ENCODE measurements at regions not wholly inside any gene's neighbourhood (a gene's known extent, or its start where the extent isn't known, plus 50 kb on each side); places are given as distances from the start of the nearest gene placed in this dataset.

DNA sequence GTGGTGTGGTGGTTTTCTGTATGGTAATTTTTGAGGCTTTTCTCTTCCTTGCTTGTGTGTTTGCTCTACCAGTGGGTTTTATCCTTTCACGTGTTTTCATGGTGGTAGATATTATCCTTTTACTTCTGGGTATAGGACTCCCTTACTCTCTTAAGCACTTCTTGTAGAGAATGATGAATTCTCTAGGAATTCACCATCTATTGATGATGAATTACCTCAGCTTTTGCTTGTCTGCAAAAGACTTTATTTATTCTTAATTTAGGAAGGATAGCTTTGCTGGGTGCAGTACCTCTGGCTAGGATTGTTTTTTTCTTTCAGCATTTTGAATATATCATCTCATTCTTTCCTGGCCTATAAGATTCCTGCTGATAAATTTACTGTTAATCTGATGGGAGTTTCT, 415.3 kb downstream of the PDGFC start:
- 67 to 100% (median 93%) methylated on average over 1 of the region's 1 CpG; no CpG with 5 or more reads in 1 of the 10 experiments for WGBS, 10 experiments
- in situ Hi-C loops (cut with MboI; ENCODE audit: low pct_unique_long_range_greater_than_20kb in 2 of 9, low sequenced_read_pairs in 9 of 9, unreplicated experiment in 9 of 9) = no loop called here

DNA sequence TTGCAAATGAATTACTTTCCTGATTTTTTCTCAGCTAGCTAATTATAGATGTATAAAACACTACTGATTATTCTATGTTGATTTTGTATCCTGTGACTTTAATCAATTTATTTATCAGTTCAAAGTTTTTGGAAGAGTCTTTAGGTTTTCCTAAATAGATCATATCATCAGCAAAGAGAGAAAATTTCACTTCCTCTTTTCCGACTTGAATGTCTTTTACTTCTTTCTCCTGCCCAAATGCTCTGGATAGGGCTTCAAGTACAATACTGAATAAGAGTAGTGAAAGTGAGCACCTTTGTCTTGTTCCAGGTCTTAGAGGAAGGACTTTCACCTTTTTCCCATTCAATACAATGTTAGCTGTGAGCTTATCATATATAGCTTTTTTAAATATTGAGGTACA, 417.9 kb downstream of the PDGFC start:
- 92 to 100% (median 100%) methylated on average over 1 of the region's 1 CpG; no CpG with 5 or more reads in 1 of the 10 experiments for WGBS, 10 experiments
- H3K4me3 ChIP-seq = no peak overlapping the region
- ATAC-seq (replicated peaks in 6 of 8) = no peak

More for the DNA sequence above, 415.3 kb downstream of the PDGFC start:
- Histone ChIP-seq H3K4me1 (replicated peaks in 1 of 2) (no peaks in the 10 kb centered on the region), H3K4me3 (no peak overlapping the region), H3K27ac (no peak overlapping the region)
- no peak for ATAC-seq (replicated peaks in 6 of 8)

DNA sequence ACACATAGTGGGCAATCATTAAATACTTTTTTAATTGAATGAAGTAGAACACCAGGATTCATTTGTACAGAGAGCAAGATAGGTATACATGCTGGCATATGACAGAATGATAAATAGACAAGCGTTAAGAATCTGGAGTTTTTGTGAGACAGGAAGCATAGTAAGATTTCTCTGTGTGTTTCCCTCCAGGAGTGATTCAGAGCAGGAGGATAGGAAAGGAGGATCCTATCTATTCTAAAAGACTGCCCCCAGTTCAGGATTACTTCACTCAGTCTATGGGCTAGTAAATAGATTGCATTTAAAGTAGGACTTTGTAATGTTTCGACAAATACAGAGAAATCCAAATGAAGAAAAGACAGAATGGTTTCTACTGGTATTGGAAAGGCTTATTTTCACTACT, 423.7 kb downstream of the PDGFC start:
- 14 to 100% (median 77%) methylated on average over 1 to 2 of the region's 2 CpGs; no CpG with 5 or more reads in 1 of the 10 experiments for WGBS, 10 experiments
- Histone ChIP-seq H3K27ac (no peak overlapping the region), H3K4me1 (replicated peaks in 1 of 2) (peaks cover 4 to 6% of the 10 kb centered on the region in 2 donors), H3K4me3 (no peak overlapping the region)
- peak in 1 of 8 experiments; percentile 16 for ATAC-seq (replicated peaks in 6 of 8)
- in situ Hi-C loops (cut with MboI; ENCODE audit: low pct_unique_long_range_greater_than_20kb in 2 of 9, low sequenced_read_pairs in 9 of 9, unreplicated experiment in 9 of 9) = no loop called here

More for the DNA sequence above, 417.9 kb downstream of the PDGFC start:
- in situ Hi-C loops (cut with MboI; ENCODE audit: low pct_unique_long_range_greater_than_20kb in 2 of 9, low sequenced_read_pairs in 9 of 9, unreplicated experiment in 9 of 9) = no loop called here
- no peaks in the 10 kb centered on the region for H3K4me1 ChIP-seq (replicated peaks in 1 of 2)
- H3K27ac ChIP-seq = no peak overlapping the region

DNA sequence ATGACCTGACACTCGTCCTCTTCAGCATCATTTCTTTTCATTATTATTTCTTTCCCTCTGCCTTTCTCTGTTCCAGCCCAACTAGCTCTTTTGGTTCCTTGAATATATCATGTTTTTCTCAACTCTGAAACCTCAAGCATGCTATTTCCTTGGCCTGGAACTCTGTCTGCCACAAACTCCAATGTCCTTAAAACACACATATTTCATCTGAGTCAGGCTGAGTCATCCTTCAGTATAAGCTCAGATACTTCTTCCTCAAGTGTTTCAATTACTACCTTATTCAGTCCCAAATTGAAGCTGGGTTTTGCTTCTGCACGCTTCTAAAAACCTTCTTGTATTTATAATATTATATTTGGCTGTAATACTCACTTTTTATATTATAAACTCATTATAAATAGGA, 424.2 kb downstream of the PDGFC start:
- Histone ChIP-seq H3K27ac (no peak overlapping the region), H3K4me3 (no peak overlapping the region), H3K4me1 (replicated peaks in 1 of 2) (peaks cover 4 to 6% of the 10 kb centered on the region in 2 donors)
- ATAC-seq (replicated peaks in 6 of 8) = peak in 7 of 8 experiments; percentile 45 to 79 (median 58)
- in situ Hi-C loops (cut with MboI; ENCODE audit: low pct_unique_long_range_greater_than_20kb in 2 of 9, low sequenced_read_pairs in 9 of 9, unreplicated experiment in 9 of 9) = no loop called here
- 4 to 84% (median 62%) methylated on average over 1 to 2 of the region's 2 CpGs; no CpG with 5 or more reads in 2 of the 10 experiments for WGBS, 10 experiments

DNA sequence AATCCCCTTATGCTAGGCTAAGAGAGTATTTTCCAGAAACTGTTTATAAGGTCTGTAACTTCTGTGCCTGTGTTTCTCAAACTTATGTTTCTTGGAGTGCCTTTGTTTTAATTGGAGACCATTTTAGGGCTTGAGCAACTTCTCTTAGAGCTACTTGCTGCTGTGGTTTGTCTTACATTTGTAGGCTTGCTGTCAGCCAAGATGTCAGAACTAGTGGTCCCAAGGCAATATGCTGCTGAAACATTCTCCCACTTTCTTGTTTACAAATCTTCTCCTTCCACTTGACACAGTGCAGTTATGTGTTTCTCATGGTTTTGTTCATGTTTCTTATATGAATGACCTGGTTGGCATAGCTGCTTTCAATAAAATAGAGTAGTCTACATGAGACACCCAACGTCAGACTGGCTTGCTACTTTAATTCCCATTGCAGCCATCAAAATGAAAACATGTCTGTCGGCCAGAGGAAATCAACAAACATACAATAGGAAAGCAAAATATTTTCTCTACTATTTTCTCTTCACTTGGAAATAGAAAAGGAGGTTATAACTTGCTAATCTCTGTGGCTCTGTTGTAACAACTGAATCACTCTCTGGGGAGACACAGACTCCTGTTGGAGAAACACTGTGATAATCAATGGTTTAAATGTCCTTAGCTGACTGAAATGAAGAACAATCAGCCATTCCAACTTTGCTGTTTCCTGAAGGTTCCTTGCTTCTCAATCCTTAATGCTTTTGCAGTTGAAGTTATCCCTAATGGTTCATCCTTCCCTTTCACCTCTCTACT, 426.4 kb downstream of the PDGFC start:
- no peak for ATAC-seq (replicated peaks in 6 of 8)
- in situ Hi-C loops (cut with MboI; ENCODE audit: low pct_unique_long_range_greater_than_20kb in 2 of 9, low sequenced_read_pairs in 9 of 9, unreplicated experiment in 9 of 9) = no loop called here
- WGBS, 10 experiments = 0 to 81% (median 78%) methylated on average over 1 to 2 of the region's 2 CpGs; no CpG with 5 or more reads in 2 of the 10 experiments
- Histone ChIP-seq H3K4me3 (no peak overlapping the region), H3K4me1 (replicated peaks in 1 of 2) (peaks cover 4 to 6% of the 10 kb centered on the region in 2 donors), H3K27ac (no peak overlapping the region)

DNA sequence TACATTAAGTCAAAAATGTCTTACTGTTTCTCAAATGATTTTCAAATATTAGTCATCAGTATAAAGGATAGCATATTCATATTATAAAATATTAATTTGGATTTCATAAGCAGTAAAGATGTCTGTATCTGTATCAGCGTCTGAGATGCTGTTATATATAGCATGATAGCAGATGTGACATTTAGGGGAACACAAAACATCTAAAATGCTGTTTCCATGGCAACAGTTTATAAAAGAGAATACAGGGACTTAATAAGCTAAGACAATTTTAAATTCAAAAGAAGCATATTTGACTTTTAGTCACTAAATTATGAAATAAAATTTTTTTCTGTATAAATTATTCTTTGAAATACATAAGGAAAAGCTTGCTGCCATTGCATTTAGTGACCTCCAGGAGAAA, 432.2 kb downstream of the PDGFC start:
- H3K27ac ChIP-seq = no peak overlapping the region
- WGBS, 10 experiments = 40 to 100% (median 90%) methylated on average over 1 of the region's 1 CpG; no CpG with 5 or more reads in 1 of the 10 experiments
- in situ Hi-C loops (cut with MboI; ENCODE audit: low pct_unique_long_range_greater_than_20kb in 2 of 9, low sequenced_read_pairs in 9 of 9, unreplicated experiment in 9 of 9) = no loop called here
- no peaks in the 10 kb centered on the region for H3K4me1 ChIP-seq (replicated peaks in 1 of 2)
- no peak overlapping the region for H3K4me3 ChIP-seq
- ATAC-seq (replicated peaks in 6 of 8) = no peak

DNA sequence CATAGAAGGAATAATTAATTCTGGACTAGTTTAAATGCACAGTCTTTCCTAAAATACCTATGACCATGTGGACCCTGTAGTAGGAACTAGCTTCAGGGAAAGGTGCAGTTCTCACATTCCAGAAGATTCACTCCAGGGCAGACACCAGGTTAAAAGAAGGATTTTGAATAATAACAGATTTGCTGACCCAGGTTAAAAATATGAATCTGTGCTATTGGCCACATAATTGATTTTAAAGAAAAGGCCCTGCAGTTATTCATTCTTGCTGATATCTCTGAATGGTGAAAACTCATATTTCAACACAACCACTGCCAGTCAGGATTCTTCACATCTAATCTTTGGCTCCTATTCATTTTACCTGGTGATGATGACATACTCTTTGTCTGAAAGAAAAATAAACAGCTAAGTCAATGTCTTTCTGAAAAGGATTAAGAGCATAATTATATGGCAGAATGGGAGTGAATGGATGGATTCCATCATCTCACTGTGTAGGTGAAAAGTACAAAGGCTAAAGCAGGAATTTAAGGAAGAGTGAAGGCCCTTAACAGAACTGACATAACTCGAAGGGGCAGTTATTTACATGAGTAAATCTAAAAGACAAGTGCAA, 432.8 kb downstream of the PDGFC start:
- in situ Hi-C loops (cut with MboI; ENCODE audit: low pct_unique_long_range_greater_than_20kb in 2 of 9, low sequenced_read_pairs in 9 of 9, unreplicated experiment in 9 of 9) = no loop called here
- 27 to 100% (median 75%) methylated on average over 1 of the region's 1 CpG; no CpG with 5 or more reads in 1 of the 10 experiments for WGBS, 10 experiments
- ATAC-seq (replicated peaks in 6 of 8) = no peak
- Histone ChIP-seq H3K4me3 (no peak overlapping the region), H3K4me1 (replicated peaks in 1 of 2) (no peaks in the 10 kb centered on the region), H3K27ac (no peak overlapping the region)

DNA sequence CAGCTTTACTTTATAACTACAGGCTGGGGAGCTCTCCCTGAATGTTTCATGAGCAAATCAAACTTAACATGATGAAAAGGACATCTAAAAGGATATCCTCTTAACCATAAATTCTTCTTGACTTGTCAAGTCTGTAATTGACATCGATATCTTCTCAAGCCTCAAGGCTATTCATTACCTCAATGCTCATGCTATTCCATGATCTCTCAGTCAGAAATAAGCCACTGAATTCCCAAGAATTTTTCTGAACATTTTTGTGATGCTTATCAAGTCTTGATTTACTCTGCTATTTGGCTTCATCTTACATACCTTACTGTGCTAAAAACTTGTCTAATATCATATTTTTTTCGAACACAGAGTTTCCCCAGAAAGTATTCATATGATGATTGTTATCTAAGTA, 433.4 kb downstream of the PDGFC start:
- in situ Hi-C loops (cut with MboI; ENCODE audit: low pct_unique_long_range_greater_than_20kb in 2 of 9, low sequenced_read_pairs in 9 of 9, unreplicated experiment in 9 of 9) = no loop called here
- no peak for ATAC-seq (replicated peaks in 6 of 8)
- Histone ChIP-seq H3K4me3 (no peak overlapping the region), H3K27ac (no peak overlapping the region), H3K4me1 (replicated peaks in 1 of 2) (no peaks in the 10 kb centered on the region)
- WGBS, 10 experiments = 46 to 100% (median 83%) methylated on average over 1 to 2 of the region's 2 CpGs; no CpG with 5 or more reads in 1 of the 10 experiments

DNA sequence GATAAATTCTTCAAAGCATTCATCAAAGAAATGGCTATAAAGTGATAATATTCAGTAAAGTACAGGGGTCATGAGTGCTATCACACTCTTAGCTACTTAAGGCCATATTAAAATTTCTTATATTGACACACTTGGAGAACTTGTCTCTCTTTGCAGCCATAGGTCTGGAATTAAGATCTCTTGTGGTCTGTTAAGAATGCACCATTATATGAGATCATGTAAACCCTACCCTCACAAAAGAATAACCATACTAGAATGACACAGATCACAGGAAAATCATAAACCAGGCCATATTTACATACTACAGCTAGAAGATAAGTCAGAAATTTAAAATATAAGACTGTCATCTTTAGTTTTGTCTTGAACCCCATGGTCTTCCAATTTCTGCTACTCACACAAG, 434.3 kb downstream of the PDGFC start:
- ATAC-seq (replicated peaks in 6 of 8) = no peak
- in situ Hi-C loops (cut with MboI; ENCODE audit: low pct_unique_long_range_greater_than_20kb in 2 of 9, low sequenced_read_pairs in 9 of 9, unreplicated experiment in 9 of 9) = no loop called here
- Histone ChIP-seq H3K27ac (no peak overlapping the region), H3K4me1 (replicated peaks in 1 of 2) (no peaks in the 10 kb centered on the region), H3K4me3 (no peak overlapping the region)

DNA sequence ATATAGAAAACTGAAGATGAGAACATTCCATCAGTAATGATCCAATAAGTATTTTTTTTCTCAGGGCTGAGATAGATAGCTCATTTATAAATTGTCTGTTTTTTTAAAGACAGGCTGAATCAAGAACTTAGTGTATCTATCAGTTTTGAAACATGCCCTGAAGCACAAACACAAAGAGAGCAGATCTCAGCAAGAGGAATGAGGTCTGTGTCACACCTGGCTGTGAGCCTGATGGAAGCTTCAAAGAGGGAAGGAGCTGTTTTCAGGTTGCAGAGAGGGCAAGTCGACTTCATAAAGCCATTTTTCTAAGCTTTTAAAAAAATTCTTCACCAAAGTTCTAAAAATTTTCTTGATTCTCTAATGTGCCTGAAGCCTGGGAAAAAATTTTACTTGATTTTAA, 434.9 kb downstream of the PDGFC start:
- no peak overlapping the region for H3K4me3 ChIP-seq
- WGBS, 10 experiments = 0 to 88% (median 52%) methylated on average over 1 of the region's 1 CpG; no CpG with 5 or more reads in 2 of the 10 experiments
- H3K4me1 ChIP-seq (replicated peaks in 1 of 2) = no peaks in the 10 kb centered on the region
- in situ Hi-C loops (cut with MboI; ENCODE audit: low pct_unique_long_range_greater_than_20kb in 2 of 9, low sequenced_read_pairs in 9 of 9, unreplicated experiment in 9 of 9) = no loop called here
- no peak for ATAC-seq (replicated peaks in 6 of 8)
- no peak overlapping the region for H3K27ac ChIP-seq

DNA sequence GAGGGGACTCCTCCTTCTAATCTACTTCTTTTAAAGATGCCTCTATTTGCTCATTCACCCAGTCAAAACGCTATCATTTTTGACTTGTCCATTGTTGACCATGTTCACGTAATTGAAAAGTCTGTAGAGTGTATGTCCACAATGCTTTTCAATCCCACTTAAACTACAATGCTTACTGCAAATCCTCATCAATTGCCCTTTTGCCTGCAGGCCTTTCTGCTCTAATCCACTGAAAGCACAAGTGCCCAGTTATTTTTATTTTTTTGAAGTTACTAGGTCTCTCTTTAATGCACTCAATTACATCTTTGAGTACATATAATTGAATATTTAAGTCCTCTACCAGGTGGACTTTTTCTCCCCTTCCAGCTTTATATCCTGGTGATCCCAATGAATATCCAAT, 437.4 kb downstream of the PDGFC start:
- ATAC-seq (replicated peaks in 6 of 8) = no peak
- no peak overlapping the region for H3K4me3 ChIP-seq
- no peaks in the 10 kb centered on the region for H3K4me1 ChIP-seq (replicated peaks in 1 of 2)
- WGBS, 10 experiments = 75 to 100% (median 100%) methylated on average over 1 to 2 of the region's 2 CpGs; no CpG with 5 or more reads in 1 of the 10 experiments
- no peak overlapping the region for H3K27ac ChIP-seq
- in situ Hi-C loops (cut with MboI; ENCODE audit: low pct_unique_long_range_greater_than_20kb in 2 of 9, low sequenced_read_pairs in 9 of 9, unreplicated experiment in 9 of 9) = no loop called here

DNA sequence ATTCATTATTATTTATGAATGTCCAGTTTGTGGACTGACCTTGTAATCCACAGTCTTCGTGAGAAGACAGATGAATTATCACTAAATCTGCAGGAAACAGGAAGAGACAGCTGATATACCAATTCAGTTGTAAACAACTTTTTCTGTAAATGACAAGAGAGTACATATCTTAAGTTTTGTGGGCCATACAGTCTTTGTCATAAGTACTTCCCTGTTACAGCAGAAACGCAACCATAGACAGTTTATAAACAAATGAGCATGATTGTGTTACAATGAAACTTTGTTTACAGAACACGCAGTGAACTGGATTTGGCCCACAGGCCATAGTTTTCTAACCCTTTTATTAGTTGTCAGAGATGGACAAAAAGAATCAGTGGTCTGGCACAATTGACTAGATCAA, 443.4 kb downstream of the PDGFC start:
- in situ Hi-C loops (cut with MboI; ENCODE audit: low pct_unique_long_range_greater_than_20kb in 2 of 9, low sequenced_read_pairs in 9 of 9, unreplicated experiment in 9 of 9) = no loop called here
- H3K4me1 ChIP-seq (replicated peaks in 1 of 2) = no peaks in the 10 kb centered on the region
- H3K27ac ChIP-seq = no peak overlapping the region
- H3K4me3 ChIP-seq = no peak overlapping the region
- ATAC-seq (replicated peaks in 6 of 8) = no peak
- WGBS, 10 experiments = 56 to 100% (median 76%) methylated on average over 2 to 3 of the region's 3 CpGs

DNA sequence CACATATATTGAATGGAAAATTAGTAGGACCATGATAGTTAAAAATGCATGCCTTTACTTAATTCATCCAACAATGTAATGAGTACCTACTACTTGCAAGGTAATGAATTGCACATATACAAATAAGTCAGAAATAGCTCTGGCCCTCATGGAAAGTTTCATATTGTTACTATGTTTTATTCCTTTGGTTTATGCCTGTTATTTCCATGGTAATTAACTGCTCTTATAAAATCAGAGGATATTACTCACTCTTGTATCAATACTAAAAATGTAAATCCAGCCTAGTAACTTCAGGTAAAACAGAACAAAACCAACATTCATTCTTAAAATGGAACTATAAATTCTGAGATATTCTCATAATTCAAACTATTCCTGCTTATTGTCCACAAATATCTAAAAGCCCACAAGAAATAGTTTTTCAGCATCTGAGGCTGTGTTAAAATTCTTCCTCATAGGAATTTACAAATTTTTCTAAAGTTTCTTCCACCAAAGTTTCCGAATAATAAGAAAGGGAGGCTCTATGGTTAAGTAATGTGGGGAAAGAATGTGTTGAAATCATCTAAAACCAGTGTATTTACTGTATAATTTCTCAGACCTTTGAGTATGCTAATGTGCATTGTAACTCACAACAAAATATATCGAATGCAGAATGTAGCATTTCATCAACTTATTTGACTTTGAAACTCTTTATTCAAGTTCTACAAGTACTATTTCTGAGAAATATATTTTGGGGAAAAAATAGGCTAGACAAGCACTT, 444.2 kb downstream of the PDGFC start:
- Histone ChIP-seq H3K4me1 (replicated peaks in 1 of 2) (no peaks in the 10 kb centered on the region), H3K27ac (no peak overlapping the region), H3K4me3 (no peak overlapping the region)
- ATAC-seq (replicated peaks in 6 of 8) = peak in 2 of 8 experiments; percentile 75 to 78
- in situ Hi-C loops (cut with MboI; ENCODE audit: low pct_unique_long_range_greater_than_20kb in 2 of 9, low sequenced_read_pairs in 9 of 9, unreplicated experiment in 9 of 9) = no loop called here
- 51 to 100% (median 89%) methylated on average over 1 to 2 of the region's 2 CpGs for WGBS, 10 experiments

Data from motor neuron (in vitro differentiated cells).